ENCODE measurements at regions not wholly inside any gene's neighbourhood (a gene's known extent, or its start where the extent isn't known, plus 50 kb on each side); places are given as distances from the start of the nearest gene placed in this dataset.

DNA sequence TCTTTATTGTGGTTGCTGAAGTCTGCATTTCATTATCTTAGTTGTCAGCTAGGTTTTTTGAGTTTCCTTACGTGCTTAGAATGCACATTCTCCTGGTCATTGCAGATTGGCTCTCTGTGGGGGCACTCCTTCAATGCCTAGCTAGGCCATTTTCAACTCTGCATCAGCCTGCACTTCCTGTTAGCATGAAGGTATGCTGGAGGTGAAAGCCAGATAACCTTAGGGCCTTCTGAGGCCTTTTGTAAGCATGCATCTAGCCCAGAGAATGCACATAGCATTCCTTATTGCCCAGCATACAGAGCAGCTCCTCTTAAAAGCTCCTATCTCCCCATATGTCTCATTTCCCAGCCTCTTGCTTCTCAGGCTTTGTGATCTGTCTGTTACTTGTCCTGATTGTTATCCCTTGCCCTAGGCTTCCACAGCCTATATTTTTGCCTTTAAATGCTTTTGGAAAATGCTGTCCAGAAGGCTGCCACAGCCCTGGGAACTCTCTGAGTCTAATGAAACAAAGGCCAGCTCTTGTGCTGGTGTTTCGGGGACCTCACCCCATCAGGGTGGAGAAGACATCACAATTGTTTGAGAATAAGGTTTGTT is 108.1 kb upstream of the IGFBP3 start:
- Mint-ChIP-seq H3K4me3 (no peak overlapping the region), H3K4me1 (peaks cover 4% of the 10 kb centered on the region; the same call in 1 of the 3 replicates), H3K36me3 (ENCODE audit: low read depth) (peaks cover 16% of the 10 kb centered on the region), H3K9me3 (peaks cover 13% of the 10 kb centered on the region), H3K27me3 (ENCODE audit: insufficient read depth, low read depth, poor library complexity) (peaks cover 2% of the 10 kb centered on the region), H3K27ac (no peak overlapping the region)
- no peak for ATAC-seq
- H3K27me3 ChIP-seq (ENCODE audit: insufficient read depth) = no peaks in the 10 kb centered on the region
- H3K4me1 ChIP-seq (ENCODE audit: insufficient read depth) = no peaks in the 10 kb centered on the region
- DNase-seq (ENCODE audit: low spot score) = no peak
- no peaks in the 10 kb centered on the region for H4K20me1 ChIP-seq (replicated peaks; ENCODE audit: insufficient read depth)
- H3K36me3 ChIP-seq (ENCODE audit: insufficient read depth) = no peaks in the 10 kb centered on the region
- H2AFZ ChIP-seq = peak overlapping the region; percentile 80; the same call in 1 of the 2 replicates
- TF ChIP-seq JUNB (IDR thresholded peaks at IDR 0.05; ENCODE audit: unreplicated experiment) = no peak
- TF ChIP-seq, protein P1, sequence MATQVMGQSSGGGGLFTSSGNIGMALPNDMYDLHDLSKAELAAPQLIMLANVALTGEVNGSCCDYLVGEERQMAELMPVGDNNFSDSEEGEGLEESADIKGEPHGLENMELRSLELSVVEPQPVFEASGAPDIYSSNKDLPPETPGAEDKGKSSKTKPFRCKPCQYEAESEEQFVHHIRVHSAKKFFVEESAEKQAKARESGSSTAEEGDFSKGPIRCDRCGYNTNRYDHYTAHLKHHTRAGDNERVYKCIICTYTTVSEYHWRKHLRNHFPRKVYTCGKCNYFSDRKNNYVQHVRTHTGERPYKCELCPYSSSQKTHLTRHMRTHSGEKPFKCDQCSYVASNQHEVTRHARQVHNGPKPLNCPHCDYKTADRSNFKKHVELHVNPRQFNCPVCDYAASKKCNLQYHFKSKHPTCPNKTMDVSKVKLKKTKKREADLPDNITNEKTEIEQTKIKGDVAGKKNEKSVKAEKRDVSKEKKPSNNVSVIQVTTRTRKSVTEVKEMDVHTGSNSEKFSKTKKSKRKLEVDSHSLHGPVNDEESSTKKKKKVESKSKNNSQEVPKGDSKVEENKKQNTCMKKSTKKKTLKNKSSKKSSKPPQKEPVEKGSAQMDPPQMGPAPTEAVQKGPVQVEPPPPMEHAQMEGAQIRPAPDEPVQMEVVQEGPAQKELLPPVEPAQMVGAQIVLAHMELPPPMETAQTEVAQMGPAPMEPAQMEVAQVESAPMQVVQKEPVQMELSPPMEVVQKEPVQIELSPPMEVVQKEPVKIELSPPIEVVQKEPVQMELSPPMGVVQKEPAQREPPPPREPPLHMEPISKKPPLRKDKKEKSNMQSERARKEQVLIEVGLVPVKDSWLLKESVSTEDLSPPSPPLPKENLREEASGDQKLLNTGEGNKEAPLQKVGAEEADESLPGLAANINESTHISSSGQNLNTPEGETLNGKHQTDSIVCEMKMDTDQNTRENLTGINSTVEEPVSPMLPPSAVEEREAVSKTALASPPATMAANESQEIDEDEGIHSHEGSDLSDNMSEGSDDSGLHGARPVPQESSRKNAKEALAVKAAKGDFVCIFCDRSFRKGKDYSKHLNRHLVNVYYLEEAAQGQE (IDR thresholded peaks at IDR 0.05; ENCODE audit: unreplicated experiment) = no peak
- peaks cover 6% of the 10 kb centered on the region; the same call in 1 of the 2 replicates for H3K9me2 ChIP-seq (ENCODE audit: insufficient read depth)
- no peak overlapping the region for H3K4me2 ChIP-seq
- H3K27ac ChIP-seq (ENCODE audit: low read depth) = no peak overlapping the region
- H3K79me2 ChIP-seq (replicated peaks; ENCODE audit: insufficient read depth) = no peaks in the 10 kb centered on the region
- H3K4me3 ChIP-seq = no peak overlapping the region
- no peaks in the 10 kb centered on the region for H3F3A ChIP-seq (replicated peaks; ENCODE audit: low read depth)

DNA sequence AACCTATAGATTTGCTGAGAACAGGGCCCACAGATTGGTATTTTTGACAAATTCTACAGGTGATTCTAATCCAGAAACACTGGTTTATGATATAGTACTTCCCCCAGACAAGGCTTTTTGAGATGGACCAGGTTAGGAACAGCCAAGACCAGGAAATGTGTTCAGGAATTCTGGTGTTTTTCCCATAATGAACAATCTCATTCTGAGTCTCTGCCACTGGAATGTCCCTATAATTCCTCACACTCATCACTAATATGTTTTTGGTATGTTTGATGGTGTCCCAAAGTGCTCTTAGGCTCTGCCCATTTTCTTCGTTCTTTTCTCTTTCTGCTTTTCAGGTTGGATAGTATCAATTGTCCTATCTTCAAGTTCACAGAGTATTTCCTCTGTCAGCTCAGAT is 107.2 kb upstream of the IGFBP3 start:
- no peak overlapping the region for H3K27ac Mint-ChIP-seq
- peaks cover 13% of the 10 kb centered on the region for H3K9me3 Mint-ChIP-seq
- H3K4me1 Mint-ChIP-seq = peaks cover 4% of the 10 kb centered on the region; the same call in 1 of the 3 replicates
- TF ChIP-seq, protein P1 (IDR thresholded peaks at IDR 0.05; ENCODE audit: unreplicated experiment) = no peak
- TF ChIP-seq ZNF114 (CRISPR knock-in tag; IDR thresholded peaks at IDR 0.05) = no peak
- TF ChIP-seq EZH2phosphoT487 (IDR thresholded peaks at IDR 0.05; ENCODE audit: unreplicated experiment) = no peak
- no peak for TF ChIP-seq ZNF331 (CRISPR knock-in tag; IDR thresholded peaks at IDR 0.05; ENCODE audit: low read depth)
- no peak for TF ChIP-seq NANOG (IDR thresholded peaks at IDR 0.05; ENCODE audit: borderline replicate concordance)
- TF ChIP-seq, protein P2, sequence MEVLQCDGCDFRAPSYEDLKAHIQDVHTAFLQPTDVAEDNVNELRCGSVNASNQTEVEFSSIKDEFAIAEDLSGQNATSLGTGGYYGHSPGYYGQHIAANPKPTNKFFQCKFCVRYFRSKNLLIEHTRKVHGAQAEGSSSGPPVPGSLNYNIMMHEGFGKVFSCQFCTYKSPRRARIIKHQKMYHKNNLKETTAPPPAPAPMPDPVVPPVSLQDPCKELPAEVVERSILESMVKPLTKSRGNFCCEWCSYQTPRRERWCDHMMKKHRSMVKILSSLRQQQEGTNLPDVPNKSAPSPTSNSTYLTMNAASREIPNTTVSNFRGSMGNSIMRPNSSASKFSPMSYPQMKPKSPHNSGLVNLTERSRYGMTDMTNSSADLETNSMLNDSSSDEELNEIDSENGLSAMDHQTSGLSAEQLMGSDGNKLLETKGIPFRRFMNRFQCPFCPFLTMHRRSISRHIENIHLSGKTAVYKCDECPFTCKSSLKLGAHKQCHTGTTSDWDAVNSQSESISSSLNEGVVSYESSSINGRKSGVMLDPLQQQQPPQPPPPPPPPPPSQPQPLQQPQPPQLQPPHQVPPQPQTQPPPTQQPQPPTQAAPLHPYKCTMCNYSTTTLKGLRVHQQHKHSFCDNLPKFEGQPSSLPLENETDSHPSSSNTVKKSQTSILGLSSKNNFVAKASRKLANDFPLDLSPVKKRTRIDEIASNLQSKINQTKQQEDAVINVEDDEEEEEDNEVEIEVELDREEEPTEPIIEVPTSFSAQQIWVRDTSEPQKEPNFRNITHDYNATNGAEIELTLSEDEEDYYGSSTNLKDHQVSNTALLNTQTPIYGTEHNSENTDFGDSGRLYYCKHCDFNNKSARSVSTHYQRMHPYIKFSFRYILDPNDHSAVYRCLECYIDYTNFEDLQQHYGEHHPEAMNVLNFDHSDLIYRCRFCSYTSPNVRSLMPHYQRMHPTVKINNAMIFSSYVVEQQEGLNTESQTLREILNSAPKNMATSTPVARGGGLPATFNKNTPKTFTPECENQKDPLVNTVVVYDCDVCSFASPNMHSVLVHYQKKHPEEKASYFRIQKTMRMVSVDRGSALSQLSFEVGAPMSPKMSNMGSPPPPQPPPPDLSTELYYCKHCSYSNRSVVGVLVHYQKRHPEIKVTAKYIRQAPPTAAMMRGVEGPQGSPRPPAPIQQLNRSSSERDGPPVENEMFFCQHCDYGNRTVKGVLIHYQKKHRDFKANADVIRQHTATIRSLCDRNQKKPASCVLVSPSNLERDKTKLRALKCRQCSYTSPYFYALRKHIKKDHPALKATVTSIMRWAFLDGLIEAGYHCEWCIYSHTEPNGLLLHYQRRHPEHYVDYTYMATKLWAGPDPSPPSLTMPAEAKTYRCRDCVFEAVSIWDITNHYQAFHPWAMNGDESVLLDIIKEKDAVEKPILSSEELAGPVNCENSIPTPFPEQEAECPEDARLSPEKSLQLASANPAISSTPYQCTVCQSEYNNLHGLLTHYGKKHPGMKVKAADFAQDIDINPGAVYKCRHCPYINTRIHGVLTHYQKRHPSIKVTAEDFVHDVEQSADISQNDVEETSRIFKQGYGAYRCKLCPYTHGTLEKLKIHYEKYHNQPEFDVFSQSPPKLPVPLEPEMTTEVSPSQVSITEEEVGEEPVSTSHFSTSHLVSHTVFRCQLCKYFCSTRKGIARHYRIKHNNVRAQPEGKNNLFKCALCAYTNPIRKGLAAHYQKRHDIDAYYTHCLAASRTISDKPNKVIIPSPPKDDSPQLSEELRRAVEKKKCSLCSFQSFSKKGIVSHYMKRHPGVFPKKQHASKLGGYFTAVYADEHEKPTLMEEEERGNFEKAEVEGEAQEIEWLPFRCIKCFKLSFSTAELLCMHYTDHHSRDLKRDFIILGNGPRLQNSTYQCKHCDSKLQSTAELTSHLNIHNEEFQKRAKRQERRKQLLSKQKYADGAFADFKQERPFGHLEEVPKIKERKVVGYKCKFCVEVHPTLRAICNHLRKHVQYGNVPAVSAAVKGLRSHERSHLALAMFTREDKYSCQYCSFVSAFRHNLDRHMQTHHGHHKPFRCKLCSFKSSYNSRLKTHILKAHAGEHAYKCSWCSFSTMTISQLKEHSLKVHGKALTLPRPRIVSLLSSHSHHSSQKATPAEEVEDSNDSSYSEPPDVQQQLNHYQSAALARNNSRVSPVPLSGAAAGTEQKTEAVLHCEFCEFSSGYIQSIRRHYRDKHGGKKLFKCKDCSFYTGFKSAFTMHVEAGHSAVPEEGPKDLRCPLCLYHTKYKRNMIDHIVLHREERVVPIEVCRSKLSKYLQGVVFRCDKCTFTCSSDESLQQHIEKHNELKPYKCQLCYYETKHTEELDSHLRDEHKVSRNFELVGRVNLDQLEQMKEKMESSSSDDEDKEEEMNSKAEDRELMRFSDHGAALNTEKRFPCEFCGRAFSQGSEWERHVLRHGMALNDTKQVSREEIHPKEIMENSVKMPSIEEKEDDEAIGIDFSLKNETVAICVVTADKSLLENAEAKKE (CRISPR knock-in tag; IDR thresholded peaks at IDR 0.05) = no peak
- TF ChIP-seq POLR2AphosphoS5 (IDR thresholded peaks at IDR 0.05; ENCODE audit: low read depth) = no peak

More for the DNA sequence above, 107.2 kb upstream of the IGFBP3 start:
- Mint-ChIP-seq H3K36me3 (ENCODE audit: low read depth) (peaks cover 16% of the 10 kb centered on the region), H3K4me3 (no peak overlapping the region), H3K27me3 (ENCODE audit: insufficient read depth, low read depth, poor library complexity) (peaks cover 2% of the 10 kb centered on the region)
- no peaks in the 10 kb centered on the region for H3K36me3 ChIP-seq (ENCODE audit: insufficient read depth)
- no peak overlapping the region for H3K4me3 ChIP-seq
- DNase-seq (ENCODE audit: low spot score) = no peak
- no peaks in the 10 kb centered on the region for H3K27me3 ChIP-seq (ENCODE audit: insufficient read depth)
- H3K27ac ChIP-seq (ENCODE audit: low read depth) = no peak overlapping the region
- no peak for ATAC-seq
- no peaks in the 10 kb centered on the region for H3K4me1 ChIP-seq (ENCODE audit: insufficient read depth)
- H2AFZ ChIP-seq = no peak overlapping the region
- peaks cover 6% of the 10 kb centered on the region; the same call in 1 of the 2 replicates for H3K9me2 ChIP-seq (ENCODE audit: insufficient read depth)
- no peaks in the 10 kb centered on the region for H3K79me2 ChIP-seq (replicated peaks; ENCODE audit: insufficient read depth)
- H3K4me2 ChIP-seq = no peak overlapping the region
- H4K20me1 ChIP-seq (replicated peaks; ENCODE audit: insufficient read depth) = no peaks in the 10 kb centered on the region
- H3F3A ChIP-seq (replicated peaks; ENCODE audit: low read depth) = no peaks in the 10 kb centered on the region
